Hepatocyte (in vitro differentiated cells): ENCODE measurements at regions not wholly inside any gene's neighbourhood (a gene's known extent, or its start where the extent isn't known, plus 50 kb on each side); places are given as distances from the start of the nearest gene placed in this dataset.

Experiments used
- EZH2 ChIP-seq: fragments of 200-600 bp; sonication (generic); IDR thresholded peaks from 2 replicates; pipeline ENCODE4 v1.6.1; 2016; ENCODE audit warnings: antibody characterized with exemption, mild to moderate bottlenecking, borderline replicate concordance
- TF ChIP-seq, protein P1 (sequence below): fragments of 200-600 bp; sonication (generic); IDR thresholded peaks from 2 replicates; pipeline ENCODE4 v1.5.1; 2016; ENCODE audit warnings: antibody characterized with exemption, mild to moderate bottlenecking; ENCODE audit not compliant: poor library complexity

DNA sequence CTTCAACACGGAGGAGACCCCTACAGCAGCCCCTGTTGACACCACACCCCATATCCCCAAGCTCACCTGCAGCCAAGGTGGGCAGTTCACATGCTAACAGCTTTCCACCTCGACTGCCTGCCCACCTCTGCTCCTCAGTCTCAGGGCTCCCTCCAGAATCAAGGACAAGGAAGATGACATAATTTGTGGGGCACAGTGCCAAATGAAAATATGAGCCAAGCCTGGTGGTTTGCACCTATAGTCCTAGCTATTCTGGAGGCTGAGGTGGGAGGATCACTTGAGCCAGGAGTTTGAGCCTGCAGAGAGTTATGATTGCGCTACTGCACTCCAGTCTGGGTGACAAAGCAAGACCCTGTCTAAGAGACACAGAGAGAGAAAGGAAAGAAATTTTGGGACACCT lies 516.3 kb downstream of the BCOR start:
- TF ChIP-seq, protein P1, sequence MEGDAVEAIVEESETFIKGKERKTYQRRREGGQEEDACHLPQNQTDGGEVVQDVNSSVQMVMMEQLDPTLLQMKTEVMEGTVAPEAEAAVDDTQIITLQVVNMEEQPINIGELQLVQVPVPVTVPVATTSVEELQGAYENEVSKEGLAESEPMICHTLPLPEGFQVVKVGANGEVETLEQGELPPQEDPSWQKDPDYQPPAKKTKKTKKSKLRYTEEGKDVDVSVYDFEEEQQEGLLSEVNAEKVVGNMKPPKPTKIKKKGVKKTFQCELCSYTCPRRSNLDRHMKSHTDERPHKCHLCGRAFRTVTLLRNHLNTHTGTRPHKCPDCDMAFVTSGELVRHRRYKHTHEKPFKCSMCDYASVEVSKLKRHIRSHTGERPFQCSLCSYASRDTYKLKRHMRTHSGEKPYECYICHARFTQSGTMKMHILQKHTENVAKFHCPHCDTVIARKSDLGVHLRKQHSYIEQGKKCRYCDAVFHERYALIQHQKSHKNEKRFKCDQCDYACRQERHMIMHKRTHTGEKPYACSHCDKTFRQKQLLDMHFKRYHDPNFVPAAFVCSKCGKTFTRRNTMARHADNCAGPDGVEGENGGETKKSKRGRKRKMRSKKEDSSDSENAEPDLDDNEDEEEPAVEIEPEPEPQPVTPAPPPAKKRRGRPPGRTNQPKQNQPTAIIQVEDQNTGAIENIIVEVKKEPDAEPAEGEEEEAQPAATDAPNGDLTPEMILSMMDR, result no peak
- no peak for TF ChIP-seq EZH2
